HG02970 (cell line): ENCODE measurements at regions not wholly inside any gene's neighbourhood (a gene's known extent, or its start where the extent isn't known, plus 50 kb on each side); places are given as distances from the start of the nearest gene placed in this dataset.

ENCODE experiments used
- ATAC-seq: cut with Tn5 transposase; IDR thresholded peaks from one replicate; pipeline ENCODE4 v1.9.1; 2021; ENCODE audit warnings: mild to moderate bottlenecking, moderate library complexity, moderate number of reproducible peaks; ENCODE audit not compliant: unreplicated experiment, low FRiP score

DNA sequence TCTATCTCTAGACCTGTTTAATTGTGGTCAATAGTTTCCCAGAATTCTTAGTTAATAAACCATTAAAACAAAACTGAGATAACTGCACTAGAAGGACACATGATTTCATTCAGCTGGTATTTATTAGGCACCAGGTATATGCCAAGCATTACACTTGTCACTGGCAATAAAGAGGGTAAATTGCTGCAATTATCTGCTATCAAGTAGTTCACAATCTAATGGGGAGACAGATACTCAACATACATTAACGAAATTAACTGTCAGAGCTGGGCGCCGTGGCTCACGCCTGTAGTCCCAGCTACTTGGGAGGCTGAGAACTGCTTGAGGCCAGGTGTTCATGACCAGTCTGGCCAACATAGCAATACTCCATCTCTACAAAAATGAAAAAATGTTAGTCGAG is 71.7 kb upstream of the WIPF1 start:
- no peak for ATAC-seq

DNA sequence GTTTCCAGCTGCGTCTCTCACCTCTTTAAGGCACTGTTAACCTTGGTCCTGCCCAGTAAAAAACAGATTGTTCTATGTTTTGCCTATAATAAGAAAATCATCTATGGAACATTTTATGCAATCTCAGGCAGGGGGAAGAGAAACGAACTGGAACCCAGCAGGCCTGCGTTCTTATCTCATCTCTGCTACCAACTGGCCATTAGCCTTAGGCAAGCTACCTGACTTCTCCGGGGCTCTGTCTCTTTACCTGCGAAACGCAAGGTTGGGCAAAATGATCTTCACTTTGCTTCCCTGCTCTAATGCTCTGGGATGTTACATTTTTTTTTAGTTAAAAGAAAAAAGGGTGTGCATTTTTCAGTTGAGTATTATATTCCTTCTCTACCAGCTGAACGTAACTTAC is 70.5 kb upstream of the WIPF1 start:
- ATAC-seq: no peak

- no peak for ATAC-seq
Observed at GRCh38 chr2:174667250-174667860, 69.8 kb upstream of the WIPF1 start.

DNA sequence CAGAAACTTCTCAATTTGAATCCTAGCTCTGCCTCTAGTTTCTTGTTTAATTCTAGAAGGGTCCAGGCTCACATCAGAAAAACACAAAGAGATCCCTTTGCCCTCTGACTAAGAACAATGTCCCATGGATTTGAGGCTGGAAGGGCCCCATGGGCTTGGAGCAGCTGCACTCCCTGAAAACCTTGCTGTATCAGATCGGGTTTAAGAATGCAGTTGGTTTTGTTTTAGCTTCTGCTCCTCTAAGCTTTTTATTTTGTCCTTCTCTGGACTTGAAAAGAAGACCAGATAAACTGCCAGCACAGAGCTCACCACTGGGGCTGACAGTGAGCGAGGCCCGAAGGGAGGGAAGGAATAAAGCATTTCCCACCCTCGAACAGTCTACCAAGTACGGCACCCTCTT is 69.2 kb upstream of the WIPF1 start:
- no peak for ATAC-seq

DNA sequence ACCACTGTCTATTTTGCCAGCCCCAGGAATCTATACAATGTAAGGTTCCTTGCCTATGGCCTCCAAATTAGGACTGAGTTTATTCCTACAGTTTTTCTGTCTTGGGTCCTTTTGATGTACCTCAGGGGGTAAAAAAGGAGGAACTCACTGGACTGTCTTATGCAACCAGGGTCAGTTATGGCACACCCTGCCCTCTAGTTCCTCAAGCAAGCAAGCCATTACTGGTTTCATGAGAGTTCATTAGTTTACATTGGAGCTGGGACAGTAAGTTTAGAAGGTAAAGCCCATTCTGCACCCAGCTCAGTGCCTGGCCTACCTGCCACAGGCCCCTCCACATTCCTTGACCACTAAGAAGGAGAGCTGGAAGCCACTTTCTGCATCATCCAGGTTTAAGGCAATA is 68.7 kb upstream of the WIPF1 start:
- no peak for ATAC-seq

GRCh38 chr2:174664084-174664759 is 66.6 kb upstream of the WIPF1 start:
- no peak for ATAC-seq

- no peak for ATAC-seq
Observed at GRCh38 chr2:174663550-174663949, 65.9 kb upstream of the WIPF1 start.

GRCh38 chr2:174662859-174663258 is 65.3 kb upstream of the WIPF1 start:
- ATAC-seq: no peak

DNA sequence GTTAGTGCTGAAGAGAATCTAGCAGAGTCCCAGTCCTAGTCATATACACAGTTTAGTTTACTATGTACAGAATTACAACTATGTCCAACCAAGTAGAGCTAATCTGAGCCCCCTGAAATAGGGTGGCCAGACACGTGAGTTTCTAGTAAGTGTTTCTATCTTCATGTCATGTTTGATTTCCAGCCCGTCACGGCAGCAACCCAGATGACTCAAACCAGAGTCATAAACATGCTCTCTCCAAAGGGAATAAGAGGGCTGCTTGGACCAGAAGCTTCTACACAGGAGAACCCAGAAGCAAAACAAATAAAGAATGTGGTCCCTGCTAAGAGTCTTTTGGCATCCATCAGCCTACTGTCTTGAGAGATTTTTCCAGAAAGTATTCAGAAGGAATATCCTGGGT is 64.9 kb upstream of the WIPF1 start:
- no peak for ATAC-seq

DNA sequence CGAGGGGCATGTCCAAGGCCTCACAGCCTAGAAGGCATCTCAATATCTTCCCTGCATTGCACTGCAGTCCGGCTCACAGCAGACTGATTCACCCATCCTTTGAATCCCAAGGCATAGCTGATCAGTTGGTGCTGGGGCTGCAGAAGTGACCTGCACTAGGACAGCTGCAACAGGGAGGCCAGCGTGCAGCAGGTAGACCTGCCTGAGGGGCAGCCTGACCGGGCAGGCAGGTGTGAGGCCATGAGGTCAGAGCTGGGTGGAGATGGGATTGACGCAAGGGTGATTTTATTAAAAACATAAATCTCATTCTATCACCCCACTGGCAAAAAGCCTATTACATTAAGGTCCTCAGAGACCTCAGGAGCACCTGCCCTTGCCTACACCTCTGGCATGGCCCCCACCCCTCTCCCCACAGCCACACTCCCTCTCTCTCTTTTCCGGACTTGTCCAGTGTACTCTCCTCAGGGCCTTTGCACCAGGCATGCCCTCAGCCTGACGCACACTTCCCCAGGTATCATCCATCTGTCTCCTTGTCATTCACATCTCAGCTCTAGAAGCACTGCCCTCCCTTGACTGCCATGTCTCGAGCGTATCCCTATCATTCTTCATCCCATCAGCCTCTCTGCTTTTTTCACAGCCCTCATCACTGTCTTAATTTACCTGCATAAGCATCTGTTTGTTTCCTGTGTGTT is 63.5 kb upstream of the WIPF1 start:
- no peak for ATAC-seq

GRCh38 chr2:174659069-174659900 is 61.7 kb upstream of the WIPF1 start:
- no peak for ATAC-seq

GRCh38 chr2:174656676-174657176 is 59.1 kb upstream of the WIPF1 start:
- no peak for ATAC-seq

- ATAC-seq: no peak
Observed at GRCh38 chr2:174656035-174656434, 58.4 kb upstream of the WIPF1 start.

DNA sequence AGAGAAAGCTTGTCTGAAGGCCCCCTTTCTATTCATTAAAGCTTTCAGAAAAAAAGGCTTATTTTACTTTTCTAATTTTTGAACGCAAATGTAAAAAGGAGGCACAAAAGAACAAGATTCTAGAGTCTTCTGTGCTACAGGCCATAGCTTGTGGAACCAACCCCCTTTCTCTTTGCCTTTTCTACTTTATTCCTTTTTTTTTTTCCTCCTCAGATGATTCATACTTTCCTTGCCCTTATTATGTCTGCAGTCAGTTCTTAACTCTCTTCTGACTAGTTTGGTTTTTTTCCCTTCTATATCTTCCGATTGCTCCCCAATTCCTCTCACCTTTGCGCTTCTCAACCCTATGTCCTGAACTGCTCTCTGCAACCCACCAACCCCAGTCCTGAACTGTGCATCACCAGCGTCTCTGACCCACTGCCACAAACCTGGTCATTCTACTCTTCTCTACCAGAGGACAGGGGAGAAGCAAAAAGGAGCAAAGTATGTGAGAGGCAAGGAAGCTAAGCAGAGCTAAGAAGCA is 56.9 kb upstream of the WIPF1 start:
- no peak for ATAC-seq

DNA sequence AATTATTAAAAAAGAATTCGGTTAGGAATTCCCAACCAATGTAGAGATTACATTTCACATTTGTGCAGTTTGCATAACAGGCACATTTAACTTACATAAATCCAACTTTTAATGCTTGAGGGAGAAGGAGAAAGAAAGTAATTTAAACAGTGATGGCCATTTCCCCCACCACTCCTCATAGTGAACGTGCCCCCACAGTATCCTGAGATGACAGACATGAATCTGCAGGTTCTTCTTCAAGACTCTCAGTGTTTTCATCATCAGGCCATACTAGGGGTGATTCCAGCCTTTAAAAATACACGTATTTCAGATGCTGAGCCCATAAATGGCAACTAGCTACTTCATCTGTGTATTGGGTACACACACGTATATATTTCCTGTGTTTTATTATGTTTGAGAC is 51.3 kb upstream of the WIPF1 start:
- no peak for ATAC-seq
